ENCODE measurements at regions not wholly inside any gene's neighbourhood (a gene's known extent, or its start where the extent isn't known, plus 50 kb on each side); places are given as distances from the start of the nearest gene placed in this dataset.

- TF ChIP-seq, protein P1, sequence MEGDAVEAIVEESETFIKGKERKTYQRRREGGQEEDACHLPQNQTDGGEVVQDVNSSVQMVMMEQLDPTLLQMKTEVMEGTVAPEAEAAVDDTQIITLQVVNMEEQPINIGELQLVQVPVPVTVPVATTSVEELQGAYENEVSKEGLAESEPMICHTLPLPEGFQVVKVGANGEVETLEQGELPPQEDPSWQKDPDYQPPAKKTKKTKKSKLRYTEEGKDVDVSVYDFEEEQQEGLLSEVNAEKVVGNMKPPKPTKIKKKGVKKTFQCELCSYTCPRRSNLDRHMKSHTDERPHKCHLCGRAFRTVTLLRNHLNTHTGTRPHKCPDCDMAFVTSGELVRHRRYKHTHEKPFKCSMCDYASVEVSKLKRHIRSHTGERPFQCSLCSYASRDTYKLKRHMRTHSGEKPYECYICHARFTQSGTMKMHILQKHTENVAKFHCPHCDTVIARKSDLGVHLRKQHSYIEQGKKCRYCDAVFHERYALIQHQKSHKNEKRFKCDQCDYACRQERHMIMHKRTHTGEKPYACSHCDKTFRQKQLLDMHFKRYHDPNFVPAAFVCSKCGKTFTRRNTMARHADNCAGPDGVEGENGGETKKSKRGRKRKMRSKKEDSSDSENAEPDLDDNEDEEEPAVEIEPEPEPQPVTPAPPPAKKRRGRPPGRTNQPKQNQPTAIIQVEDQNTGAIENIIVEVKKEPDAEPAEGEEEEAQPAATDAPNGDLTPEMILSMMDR (IDR thresholded peaks at IDR 0.05; ENCODE audit: poor library complexity, severe bottlenecking): no peak
- TF ChIP-seq POLR2AphosphoS5 (IDR thresholded peaks at IDR 0.05) (no peak), EP300 (conservative IDR thresholded peaks at IDR 0.05; ENCODE audit: poor library complexity, severe bottlenecking) (no peak), RAD21 (conservative IDR thresholded peaks at IDR 0.05) (no peak), TAF1 (IDR thresholded peaks at IDR 0.05; ENCODE audit: low read depth) (no peak), REST (IDR thresholded peaks at IDR 0.05; ENCODE audit: borderline replicate concordance) (no peak), EZH2 (IDR thresholded peaks at IDR 0.05; ENCODE audit: borderline replicate concordance, insufficient read depth, low read length, poor library complexity, severe bottlenecking) (no peak), SMC3 (conservative IDR thresholded peaks at IDR 0.05; ENCODE audit: poor library complexity) (no peak), MXI1 (conservative IDR thresholded peaks at IDR 0.05; ENCODE audit: poor library complexity, severe bottlenecking) (no peak)
These were observed 369.2 kb downstream of the OSTF1 start for GRCh38 chr9:75457474-75458011.
